Testis (tissue), 2 donors: ENCODE measurements at regions not wholly inside any gene's neighbourhood (a gene's known extent, or its start where the extent isn't known, plus 50 kb on each side); places are given as distances from the start of the nearest gene placed in this dataset.

ENCODE experiments used
- POLR2A ChIP-seq: fragments of 450-650 bp; IDR thresholded peaks from one replicate; pipeline ENCODE4 v1.6.1; 2017; ENCODE audit warnings: antibody characterized with exemption, mild to moderate bottlenecking, moderate library complexity
- TF ChIP-seq, protein P1 (sequence below), 3 experiments: fragments of 450-650 bp in 2 of 3; fragments of 200-600 bp in 1 of 3; sonication (generic) in 1 of 3; IDR thresholded peaks; one replicate each; pipeline ENCODE4 v1.5.1; 2016 to 2019; ENCODE audit warnings: antibody characterized with exemption in 3 of 3, mild to moderate bottlenecking in 2 of 3, moderate library complexity in 1 of 3

GRCh38 chr2:7666596-7667259 is 749.5 kb downstream of the RNF144A start:
- no peak for TF ChIP-seq POLR2A
- TF ChIP-seq, protein P1, sequence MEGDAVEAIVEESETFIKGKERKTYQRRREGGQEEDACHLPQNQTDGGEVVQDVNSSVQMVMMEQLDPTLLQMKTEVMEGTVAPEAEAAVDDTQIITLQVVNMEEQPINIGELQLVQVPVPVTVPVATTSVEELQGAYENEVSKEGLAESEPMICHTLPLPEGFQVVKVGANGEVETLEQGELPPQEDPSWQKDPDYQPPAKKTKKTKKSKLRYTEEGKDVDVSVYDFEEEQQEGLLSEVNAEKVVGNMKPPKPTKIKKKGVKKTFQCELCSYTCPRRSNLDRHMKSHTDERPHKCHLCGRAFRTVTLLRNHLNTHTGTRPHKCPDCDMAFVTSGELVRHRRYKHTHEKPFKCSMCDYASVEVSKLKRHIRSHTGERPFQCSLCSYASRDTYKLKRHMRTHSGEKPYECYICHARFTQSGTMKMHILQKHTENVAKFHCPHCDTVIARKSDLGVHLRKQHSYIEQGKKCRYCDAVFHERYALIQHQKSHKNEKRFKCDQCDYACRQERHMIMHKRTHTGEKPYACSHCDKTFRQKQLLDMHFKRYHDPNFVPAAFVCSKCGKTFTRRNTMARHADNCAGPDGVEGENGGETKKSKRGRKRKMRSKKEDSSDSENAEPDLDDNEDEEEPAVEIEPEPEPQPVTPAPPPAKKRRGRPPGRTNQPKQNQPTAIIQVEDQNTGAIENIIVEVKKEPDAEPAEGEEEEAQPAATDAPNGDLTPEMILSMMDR (IDR thresholded peaks at IDR 0.05): no peak
